GM18508 (cell line): ENCODE measurements at regions not wholly inside any gene's neighbourhood (a gene's known extent, or its start where the extent isn't known, plus 50 kb on each side); places are given as distances from the start of the nearest gene placed in this dataset.

Source experiments
- ATAC-seq: cut with Tn5 transposase; IDR thresholded peaks from one replicate; pipeline ENCODE4 v1.9.1; 2021; ENCODE audit warnings: moderate number of reproducible peaks; ENCODE audit not compliant: insufficient read depth, unreplicated experiment

DNA sequence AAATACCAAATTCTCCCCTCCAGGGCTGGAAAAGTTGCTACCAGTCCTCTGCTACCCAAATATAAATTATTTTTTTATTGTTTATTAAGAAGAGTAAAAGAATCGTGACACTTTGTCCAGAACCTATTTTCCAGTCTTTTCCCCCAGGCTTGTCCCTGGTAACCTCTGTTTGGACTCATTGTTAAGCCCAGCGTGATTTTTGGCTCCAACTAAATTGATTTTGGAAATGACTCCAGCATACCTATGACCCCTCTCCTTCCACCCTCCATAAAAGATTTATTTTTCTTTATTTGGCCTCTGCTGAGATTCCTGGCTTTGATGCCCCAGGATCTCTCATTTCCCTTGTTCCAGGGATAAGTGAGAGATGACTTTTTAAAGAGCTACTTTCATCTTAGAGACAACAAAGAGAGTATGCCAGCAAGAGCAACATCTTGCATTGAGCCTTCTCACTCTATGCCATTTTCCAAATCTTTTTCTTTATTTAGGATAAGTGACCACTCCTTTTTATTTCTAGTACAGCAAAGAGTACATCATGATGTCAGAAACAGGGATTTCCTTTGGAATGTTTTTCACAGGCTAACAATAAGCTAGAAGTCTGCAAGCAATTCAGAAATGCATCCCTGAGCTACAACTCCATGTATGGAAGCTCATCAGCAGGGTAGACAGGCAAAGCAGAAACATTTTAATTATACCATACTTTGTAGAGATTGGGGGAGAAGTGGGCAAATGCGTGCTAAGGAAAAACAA lies 75.8 kb downstream of the DAD1 start:
- no peak for ATAC-seq

DNA sequence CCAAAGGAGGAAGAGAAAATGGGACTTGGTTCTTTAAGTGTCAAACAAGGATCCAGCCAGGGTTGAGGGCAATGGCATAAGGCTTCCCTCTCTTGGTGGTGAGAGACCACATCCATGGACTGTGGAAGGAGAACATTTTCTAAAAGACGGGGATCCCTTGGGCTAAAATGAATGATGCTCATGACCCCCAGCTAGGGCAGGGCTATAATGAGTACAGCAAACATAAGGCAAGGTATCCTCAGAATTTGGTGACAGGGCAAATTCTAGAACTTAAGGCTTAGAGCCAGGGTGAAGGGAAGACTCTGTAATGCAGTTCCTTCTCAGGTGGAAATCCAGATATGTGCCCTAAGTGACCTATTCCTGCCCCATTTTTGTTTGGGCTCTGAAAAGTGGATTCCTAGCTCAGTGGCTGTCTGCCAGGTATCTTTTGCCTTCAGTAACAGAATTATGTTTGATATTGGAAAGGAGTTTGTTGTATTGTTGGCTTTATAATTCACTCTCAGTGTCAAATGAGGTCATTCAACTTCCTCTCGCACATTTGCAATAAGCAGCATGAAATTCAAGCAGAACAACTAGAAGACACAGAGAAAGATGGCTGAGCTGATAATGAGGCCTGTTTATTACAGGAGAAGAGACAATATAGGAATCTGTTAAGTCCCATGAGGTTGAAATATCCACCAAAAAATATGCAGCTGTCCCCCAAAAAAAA lies 76.8 kb downstream of the DAD1 start:
- no peak for ATAC-seq

DNA sequence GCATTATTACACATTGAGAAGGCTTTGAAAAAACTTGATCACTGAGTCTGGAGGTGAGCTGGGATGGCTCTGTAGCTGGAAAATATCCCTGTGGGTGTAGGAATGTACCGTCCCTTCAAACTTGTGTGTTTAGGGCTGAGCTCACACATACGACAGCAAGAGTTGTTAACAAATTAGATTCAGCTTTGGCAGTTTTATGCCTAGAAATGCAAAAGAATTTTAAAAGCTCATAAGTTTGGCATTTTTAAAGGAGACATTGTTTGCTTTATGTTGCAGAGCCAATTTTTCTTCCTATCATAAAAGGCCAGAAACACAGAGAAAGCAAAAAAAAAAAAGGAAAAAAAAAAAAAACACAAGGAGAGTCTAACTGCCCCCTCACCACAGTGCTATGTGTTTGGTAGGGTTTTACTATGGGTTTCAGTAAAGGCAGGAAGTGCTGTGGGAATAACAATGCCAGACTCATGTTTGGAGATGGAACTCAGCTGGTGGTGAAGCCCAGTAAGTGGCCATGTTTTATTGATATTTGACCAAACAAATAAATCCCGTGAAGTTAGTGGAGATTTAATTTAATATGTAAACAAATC lies 78.4 kb downstream of the DAD1 start:
- ATAC-seq: no peak

DNA sequence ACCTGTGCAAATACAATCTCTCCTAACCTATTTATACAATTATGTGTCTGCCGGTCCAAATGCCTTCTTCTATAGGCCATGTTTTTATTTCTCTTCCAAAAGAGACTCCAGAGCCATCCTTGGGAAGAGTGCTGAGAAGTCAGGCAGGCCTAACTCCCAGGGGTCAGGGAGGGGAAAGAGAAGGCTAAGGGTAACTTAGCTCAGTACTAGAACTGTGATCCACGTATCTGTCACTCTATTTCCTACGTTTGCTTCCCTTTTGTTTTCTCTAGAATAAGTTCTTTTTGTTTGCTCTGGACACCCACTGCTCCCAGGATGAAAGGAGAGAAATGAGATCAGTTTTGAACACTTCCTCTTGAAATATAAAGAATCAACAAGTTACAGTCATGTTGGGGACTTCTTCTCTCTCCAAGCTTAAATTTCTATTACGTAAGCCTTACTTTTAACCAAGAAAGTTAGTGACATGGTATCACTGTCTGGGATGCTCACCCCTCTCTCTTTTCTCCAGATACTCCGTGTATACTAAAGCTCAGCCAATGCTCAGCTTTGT lies 79.2 kb downstream of the DAD1 start:
- no peak for ATAC-seq

DNA sequence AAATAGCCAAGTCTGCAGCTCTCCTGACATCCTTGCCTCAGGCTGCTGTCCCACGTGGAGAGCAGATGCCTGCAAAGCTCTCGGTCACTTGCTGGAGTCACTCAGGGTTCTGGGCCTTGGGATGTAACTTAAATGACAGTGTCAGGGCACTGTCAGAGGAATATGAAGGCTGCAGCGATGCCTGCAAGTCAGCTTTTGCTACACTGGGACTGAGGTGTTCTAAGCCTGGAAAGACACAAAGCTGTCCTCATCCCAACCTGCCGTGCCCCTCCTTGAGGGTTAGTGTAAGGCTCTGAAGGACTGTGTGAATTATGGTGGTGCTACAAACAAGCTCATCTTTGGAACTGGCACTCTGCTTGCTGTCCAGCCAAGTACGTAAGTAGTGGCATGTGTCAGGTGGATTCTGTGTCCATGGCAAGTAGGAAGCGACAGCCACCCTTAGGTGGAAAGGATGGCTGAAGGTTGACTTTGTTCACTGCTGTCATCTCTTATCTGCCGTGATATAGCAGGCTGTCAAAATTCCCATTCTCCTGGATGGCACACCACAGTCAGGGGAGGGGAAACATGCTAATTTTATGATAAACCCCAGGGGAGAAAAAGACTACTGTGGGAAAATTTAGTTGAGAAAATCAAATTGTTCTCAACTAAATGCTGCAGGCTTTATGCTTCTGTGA lies 79.9 kb downstream of the DAD1 start:
- no peak for ATAC-seq

DNA sequence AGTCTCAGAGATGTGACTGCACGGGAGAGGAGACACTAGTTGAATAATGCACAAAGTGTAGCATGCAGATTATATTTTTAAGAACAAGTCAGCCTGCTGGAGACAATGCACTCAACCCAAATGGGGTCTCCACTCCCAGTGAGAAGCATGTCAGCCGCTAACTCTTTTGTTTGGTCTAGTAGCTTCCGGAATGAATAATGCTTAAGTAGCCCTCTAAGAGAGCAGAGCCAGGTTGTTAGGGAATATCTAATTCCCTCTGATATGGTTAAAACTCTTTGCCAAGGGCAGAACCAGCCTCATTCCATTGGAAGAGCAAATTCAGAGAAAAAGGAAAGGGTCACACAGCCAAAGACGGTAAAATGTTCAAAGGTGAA lies 80.4 kb downstream of the DAD1 start:
- no peak for ATAC-seq

DNA sequence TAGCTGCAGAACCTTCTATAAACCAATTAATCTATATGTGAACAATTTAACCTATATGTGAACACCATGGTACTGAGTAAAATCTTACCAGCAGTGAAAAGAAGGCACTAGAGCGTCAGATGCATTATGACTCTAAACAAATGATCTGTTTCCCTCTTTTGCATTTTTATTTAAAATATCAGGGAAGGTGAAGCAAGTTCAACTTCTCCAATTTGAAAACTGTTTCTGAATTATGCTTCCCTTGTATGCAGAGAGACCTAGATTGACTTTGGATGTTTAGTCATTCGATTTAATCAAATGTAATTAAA lies 80.9 kb downstream of the DAD1 start:
- ATAC-seq: no peak

DNA sequence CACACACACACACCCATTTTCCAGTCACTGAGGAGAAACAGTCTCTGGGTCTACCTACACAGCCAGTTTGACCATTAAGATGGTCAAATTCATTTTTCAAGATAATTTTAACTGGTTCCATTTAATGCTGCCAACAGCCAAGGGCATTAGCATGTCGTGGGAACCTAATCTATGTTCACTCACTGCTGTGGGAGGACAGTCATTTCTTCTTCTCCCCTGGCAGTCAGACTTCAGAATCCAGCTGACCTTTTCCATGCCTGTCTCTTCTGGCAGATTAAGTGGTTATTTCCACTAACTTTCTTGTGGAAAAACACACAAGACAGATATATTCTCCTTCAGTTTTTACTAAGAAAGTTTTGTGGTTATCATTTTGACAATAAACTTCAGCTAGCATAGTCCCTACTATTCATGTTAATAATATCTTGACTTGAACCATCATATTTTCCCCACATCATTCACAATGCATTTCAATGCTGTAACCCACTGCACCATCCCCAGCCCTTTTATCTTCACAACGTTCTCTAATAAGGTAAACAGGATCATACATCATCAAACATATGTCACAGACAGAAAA lies 82.2 kb downstream of the DAD1 start:
- ATAC-seq: no peak

DNA sequence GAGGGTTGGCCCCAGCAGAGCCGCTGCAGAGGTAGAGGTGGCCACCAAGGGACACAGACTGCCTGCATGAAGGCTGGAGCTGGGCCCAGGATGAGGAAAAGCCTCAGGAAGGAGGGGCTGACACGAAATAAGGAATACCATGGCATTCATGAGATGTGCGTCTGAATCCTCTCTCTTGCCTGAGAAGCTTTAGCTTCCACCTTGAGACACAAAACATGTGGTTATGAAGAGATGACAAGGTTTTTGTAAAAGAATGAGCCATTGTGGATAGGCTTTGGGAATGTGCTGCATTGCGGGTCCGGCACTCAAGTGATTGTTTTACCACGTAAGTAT lies 82.7 kb downstream of the DAD1 start:
- no peak for ATAC-seq

DNA sequence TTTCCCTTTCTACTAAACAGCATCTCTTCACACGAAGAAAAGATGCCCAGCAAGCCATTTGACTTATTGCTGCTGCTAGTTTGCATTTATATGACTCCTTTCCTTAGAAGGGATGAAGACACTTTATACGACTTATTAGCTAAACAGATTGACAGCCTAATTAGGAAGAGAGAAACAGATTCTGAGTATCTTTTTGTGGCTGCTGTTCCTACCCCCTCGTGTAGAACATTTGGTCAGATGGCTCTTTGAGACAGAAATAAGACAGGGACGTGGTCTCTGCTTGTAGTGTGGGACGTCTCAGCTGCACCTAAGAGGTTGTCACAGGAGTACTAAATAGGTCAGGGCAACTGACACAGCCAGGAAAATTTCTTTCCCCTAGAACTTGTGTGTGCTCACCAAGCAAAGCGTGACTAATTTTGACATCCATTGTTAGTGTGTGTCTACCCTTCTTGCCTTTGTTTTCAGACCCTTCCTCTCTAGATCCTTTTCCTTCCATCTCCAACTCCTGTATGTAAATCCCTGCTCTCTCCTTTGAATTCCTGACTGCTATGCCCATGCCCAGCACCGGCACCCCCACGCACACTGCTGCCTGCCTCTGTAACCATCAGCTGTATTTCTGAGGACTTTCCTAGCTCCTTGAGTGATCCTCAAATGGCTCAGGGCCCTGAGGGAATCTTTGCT lies 83.2 kb downstream of the DAD1 start:
- no peak for ATAC-seq

DNA sequence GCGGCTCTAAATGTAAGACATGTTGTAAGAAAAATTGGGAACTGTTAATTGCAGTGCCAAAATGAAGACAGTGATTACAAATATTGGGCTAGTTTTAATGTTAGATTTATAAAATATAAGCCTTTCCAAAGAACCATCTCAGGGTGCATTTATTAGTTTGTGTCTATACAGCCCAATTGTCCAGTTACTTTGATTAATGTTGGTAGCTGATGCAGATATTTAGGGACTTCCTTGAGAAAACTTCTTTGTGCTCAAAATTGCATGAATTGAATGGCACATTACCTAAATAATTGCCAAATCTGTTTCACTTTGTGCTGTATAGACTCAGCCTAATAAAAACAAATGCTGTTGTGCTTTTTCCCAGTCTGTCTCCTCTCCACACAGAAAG lies 83.7 kb downstream of the DAD1 start:
- ATAC-seq: no peak

DNA sequence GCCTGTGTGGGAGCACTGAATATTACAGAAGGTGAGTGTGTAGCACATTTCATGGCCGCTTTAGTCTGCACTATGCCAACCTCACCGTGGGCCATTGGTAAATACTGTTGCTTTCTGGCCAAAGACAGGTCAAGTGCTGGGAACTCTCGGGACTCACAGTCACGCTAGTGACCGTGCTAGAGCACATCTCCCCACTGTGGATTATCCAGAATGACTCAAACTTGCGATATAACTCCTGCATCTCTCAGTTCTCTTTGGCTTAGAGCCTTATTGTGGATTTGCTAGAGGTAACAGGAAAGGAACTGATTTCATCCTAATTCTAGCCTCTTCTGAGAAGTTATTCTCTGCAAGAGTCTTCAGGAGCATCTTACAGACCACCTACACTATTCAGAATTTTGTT lies 86.5 kb downstream of the DAD1 start:
- no peak for ATAC-seq

DNA sequence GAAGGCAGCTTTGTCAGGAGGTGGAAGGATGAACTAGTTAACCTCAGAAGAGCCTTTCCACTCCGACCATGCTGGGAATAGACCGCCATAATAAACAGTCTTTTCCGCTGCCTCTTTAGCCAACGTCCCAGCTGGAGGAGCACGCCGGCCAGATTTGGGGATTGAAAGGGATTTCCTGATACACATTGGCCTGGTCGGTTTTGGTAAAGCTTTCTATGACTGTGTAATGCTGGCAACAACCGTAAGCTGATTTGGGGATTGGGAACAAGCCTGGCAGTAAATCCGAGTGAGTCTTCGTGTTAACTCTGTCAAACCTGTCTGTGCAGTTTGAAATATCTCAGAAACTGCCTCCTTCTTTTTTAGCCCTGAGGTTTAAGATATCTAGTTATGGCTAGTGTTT lies 87.0 kb downstream of the DAD1 start:
- ATAC-seq: no peak

DNA sequence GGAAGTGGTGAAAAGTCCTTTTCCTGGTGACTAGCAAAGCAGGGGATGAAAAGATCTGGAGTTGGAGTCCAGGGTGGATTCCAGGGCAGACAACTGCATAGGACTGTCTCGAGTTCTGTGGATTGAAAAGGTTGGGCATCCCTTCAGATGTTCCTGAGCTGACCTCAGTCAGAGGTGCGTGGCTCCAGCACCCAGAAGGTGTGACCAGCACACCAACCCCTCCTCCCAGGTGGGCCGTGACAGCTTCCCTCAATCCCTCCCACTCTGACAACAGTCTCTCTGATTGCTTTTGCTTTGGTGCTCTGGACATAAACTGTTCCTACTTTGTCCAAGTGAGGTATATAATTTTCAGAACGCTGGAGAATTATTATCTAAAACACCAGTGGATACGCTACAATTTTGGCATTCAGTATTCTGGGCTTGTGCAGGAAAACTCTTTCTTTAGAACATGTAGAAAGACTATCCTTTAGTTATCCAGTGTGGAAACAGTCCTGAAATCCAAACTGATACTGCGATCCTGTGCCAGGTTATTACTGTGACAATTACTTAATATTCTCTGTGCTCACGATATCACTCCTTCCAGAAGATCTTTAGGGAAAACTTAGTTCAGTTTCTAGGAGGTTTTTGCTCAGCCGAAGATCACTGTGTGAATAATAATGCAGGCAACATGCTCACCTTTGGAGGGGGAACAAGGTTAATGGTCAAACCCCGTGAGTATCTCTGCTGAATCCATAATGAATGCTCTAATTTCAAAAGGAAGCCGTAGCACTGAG lies 87.9 kb downstream of the DAD1 start:
- ATAC-seq: no peak

DNA sequence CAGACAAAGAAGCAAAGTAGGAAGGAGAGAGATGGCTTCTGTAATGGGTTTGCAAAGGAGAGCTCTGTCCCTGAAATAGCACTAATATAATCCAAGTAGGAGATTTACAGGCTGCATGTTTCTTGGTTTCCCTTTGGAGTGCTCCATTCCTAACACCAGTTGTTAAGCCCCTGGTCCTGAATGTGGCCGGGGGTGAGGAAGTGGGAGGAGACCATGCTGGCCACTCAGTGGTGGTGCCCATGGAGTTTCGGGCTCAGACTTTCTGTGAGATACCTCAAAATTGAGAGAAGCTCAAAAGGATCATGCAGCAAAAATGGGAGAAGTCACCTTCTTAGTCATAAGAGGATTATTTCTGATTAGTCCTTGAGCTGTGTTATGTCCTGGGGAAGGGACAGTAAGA lies 88.5 kb downstream of the DAD1 start:
- no peak for ATAC-seq

DNA sequence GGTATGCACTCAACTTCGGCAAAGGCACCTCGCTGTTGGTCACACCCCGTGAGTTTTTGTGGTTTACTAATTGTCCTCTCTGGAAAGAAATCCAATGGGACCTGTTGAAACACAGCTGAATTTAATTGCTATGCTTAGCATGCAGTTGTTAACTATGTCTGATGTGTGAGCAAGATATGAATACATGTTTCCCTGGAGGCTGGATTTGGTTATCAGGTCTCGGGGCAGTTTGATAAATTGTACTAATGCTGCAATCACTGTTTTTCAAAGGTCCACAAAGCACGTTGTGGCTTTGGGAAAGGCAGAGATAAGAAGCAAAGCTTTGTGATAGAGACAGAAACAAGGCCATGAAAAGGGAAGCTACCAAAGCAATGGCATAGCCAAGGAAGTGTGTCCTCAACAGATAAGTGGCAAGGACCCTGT lies 91.3 kb downstream of the DAD1 start:
- ATAC-seq: no peak

DNA sequence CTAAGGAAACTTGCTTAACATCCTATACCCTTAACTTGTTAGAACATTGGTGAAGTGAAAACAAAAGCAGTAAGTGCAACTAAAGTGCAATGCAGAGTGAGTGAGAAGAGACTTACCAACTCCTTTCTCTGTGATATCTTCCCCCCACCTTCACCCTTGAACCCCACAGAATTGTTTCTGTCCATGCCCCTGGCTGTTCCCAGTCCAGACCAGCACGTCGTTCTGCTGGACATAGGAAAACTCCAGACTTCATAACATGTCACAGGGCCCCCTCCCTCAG lies 91.9 kb downstream of the DAD1 start:
- no peak for ATAC-seq

DNA sequence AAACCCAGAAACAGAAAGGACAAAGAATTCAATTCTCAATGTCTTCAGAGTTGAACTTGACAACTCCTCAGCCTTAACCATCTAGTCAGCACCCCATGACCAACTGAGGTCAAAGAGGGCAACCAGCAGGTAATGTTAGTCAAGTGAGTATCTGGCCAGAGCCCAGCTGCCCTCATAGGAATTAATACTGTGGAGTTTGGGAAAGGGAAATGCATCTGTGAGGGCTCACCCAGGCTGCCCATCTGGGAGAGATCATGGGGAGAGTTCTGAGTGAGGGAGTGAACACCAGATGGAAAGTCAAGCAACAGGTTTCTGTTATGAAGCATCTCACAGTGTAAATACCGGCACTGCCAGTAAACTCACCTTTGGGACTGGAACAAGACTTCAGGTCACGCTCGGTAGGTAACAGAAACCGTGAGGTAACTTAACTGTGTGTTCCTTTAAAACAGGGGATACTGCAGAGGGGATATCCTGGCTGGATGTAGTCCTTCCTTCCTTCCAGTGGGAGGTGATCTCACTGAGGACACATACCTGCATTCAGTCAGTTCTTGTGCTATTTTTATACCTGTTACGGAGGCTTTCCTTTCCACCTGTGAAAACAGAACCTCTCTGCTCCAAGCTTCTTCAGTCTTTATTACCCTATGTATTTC lies 94.4 kb downstream of the DAD1 start:
- no peak for ATAC-seq

DNA sequence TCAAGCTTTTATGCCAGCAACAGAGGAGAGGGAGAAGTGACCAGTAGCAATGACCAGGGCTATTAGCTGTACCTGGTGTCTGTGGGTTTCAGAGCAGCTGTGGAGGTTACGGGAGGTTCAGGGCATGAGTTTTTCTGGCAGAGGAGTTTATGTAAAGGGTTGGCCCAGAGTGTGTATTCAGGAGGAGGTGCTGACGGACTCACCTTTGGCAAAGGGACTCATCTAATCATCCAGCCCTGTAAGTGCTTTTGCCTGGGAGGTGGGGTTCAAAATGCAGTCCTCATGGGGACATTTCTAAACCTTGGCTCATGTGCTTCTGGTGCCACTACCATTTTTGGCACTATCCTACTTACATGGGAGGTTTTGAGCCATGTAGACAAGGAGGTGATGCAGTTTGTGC lies 95.3 kb downstream of the DAD1 start:
- no peak for ATAC-seq
